ENCODE measurements at regions not wholly inside any gene's neighbourhood (a gene's known extent, or its start where the extent isn't known, plus 50 kb on each side); places are given as distances from the start of the nearest gene placed in this dataset.

- no peak for TF ChIP-seq TRIM24 (IDR thresholded peaks at IDR 0.05)
- no peak for TF ChIP-seq CTCF (IDR thresholded peaks at IDR 0.05 in 2 of 3, conservative IDR thresholded peaks at IDR 0.05 in 1 of 3; ENCODE audit: insufficient read depth in 2 of 3, low read depth in 1 of 3, low read length in 3 of 3)
- no peak for TF ChIP-seq CREM (IDR thresholded peaks at IDR 0.05; ENCODE audit: low read depth)
- no peak for TF ChIP-seq RBFOX2 (IDR thresholded peaks at IDR 0.05; ENCODE audit: low read depth, low read length)
- no peak for TF ChIP-seq ESRRA (IDR thresholded peaks at IDR 0.05; ENCODE audit: borderline replicate concordance, low read depth)
Measured at GRCh38 chr13:30134578-30134977, 172.8 kb downstream of the KATNAL1 start.
